SK-N-SH treated with all-trans-retinoic acid at 6 μM for 48 hours (cell line): ENCODE measurements at regions not wholly inside any gene's neighbourhood (a gene's known extent, or its start where the extent isn't known, plus 50 kb on each side); places are given as distances from the start of the nearest gene placed in this dataset.

Experiments used
- ATAC-seq: fragments of 200-7000 bp; cut with Tn5 transposase; 3 replicates; pipeline ENCODE4 v1.9.1; 2020; ENCODE audit warnings: mild to moderate bottlenecking, moderate library complexity
- ARNTL ChIP-seq: fragments of 450-650 bp; formaldehyde crosslinking; IDR thresholded peaks from 2 replicates; pipeline ENCODE4 v1.5.0; 2020; ENCODE audit warnings: low read depth, mild to moderate bottlenecking, moderate library complexity, borderline replicate concordance
- BACH2 ChIP-seq: fragments of 250-450 bp; sonication (Bioruptor Pico); IDR thresholded peaks from 2 replicates; pipeline ENCODE4 v1.9.0; 2021; ENCODE audit warnings: mild to moderate bottlenecking, borderline replicate concordance
- CREB5 ChIP-seq: fragments of 250-450 bp; sonication (Bioruptor Pico); IDR thresholded peaks from 2 replicates; pipeline ENCODE4 v1.5.1; 2020; ENCODE audit warnings: low read depth, mild to moderate bottlenecking, moderate library complexity
- CSDC2 ChIP-seq: fragments of 250-450 bp; sonication (Bioruptor Pico); IDR thresholded peaks from 2 replicates; pipeline ENCODE4 v1.5.0; 2020; ENCODE audit warnings: mild to moderate bottlenecking, moderate library complexity
- CSRNP3 ChIP-seq: fragments of 250-450 bp; sonication (Bioruptor Pico); IDR thresholded peaks from 2 replicates; pipeline ENCODE4 v1.5.1; 2021; ENCODE audit warnings: mild to moderate bottlenecking, moderate library complexity
- ESRRG ChIP-seq: fragments of 250-450 bp; sonication (Bioruptor Pico); IDR thresholded peaks from 2 replicates; pipeline ENCODE4 v1.6.1; 2021; ENCODE audit warnings: mild to moderate bottlenecking
- GLIS3 ChIP-seq: fragments of 250-450 bp; sonication (Bioruptor Pico); IDR thresholded peaks from 2 replicates; pipeline ENCODE4 v1.5.0; 2020; ENCODE audit warnings: mild to moderate bottlenecking, moderate library complexity
- ISL1 ChIP-seq: fragments of 250-450 bp; sonication (Bioruptor Pico); IDR thresholded peaks from 2 replicates; pipeline ENCODE4 v2.1.2; 2022; ENCODE audit warnings: mild to moderate bottlenecking, moderate library complexity
- OSR1 ChIP-seq: fragments of 250-450 bp; sonication (Bioruptor Pico); IDR thresholded peaks from 2 replicates; pipeline ENCODE4 v1.8.0; 2022; ENCODE audit warnings: moderate library complexity, mild to moderate bottlenecking, inconsistent platforms
- PATZ1 ChIP-seq: fragments of 250-450 bp; sonication (Bioruptor Pico); IDR thresholded peaks from 2 replicates; pipeline ENCODE4 v1.8.0; 2020; ENCODE audit warnings: mild to moderate bottlenecking, moderate library complexity, borderline replicate concordance
- POU6F1 ChIP-seq: fragments of 250-450 bp; sonication (Bioruptor Pico); IDR thresholded peaks from 2 replicates; pipeline ENCODE4 v1.8.0; 2021; ENCODE audit warnings: low read depth, mild to moderate bottlenecking, moderate library complexity, borderline replicate concordance
- RARB ChIP-seq: fragments of 250-450 bp; sonication (Bioruptor Pico); IDR thresholded peaks from 2 replicates; pipeline ENCODE4 v1.8.0; 2021; ENCODE audit warnings: mild to moderate bottlenecking, moderate library complexity
- SNAI2 ChIP-seq: fragments of 250-450 bp; sonication (Bioruptor Pico); IDR thresholded peaks from 2 replicates; pipeline ENCODE4 v1.5.0; 2020; ENCODE audit warnings: mild to moderate bottlenecking, moderate library complexity
- TCF4 ChIP-seq: fragments of 250-450 bp; sonication (Bioruptor Pico); IDR thresholded peaks from 2 replicates; pipeline ENCODE4 v1.8.0; 2021; ENCODE audit warnings: mild to moderate bottlenecking, moderate library complexity, borderline replicate concordance
- TOX ChIP-seq: fragments of 250-450 bp; sonication (Bioruptor Pico); IDR thresholded peaks from 2 replicates; pipeline ENCODE4 v1.8.0; 2021; ENCODE audit warnings: mild to moderate bottlenecking, moderate library complexity, borderline replicate concordance
- TSHZ2 ChIP-seq: fragments of 250-450 bp; sonication (Bioruptor Pico); IDR thresholded peaks from 2 replicates; pipeline ENCODE4 v1.5.0; 2020; ENCODE audit warnings: mild to moderate bottlenecking, moderate library complexity
- ZC3H10 ChIP-seq: fragments of 250-450 bp; sonication (Bioruptor Pico); IDR thresholded peaks from 2 replicates; pipeline ENCODE4 v1.5.1; 2021; ENCODE audit warnings: mild to moderate bottlenecking, moderate library complexity
- ZFP3 ChIP-seq: fragments of 250-450 bp; sonication (Bioruptor Pico); IDR thresholded peaks from 2 replicates; pipeline ENCODE4 v1.5.0; 2020; ENCODE audit warnings: mild to moderate bottlenecking, moderate library complexity
- ZFP30 ChIP-seq: fragments of 450-650 bp; formaldehyde crosslinking; IDR thresholded peaks from 2 replicates; pipeline ENCODE4 v1.5.0; 2022; ENCODE audit warnings: mild to moderate bottlenecking, moderate library complexity
- ZNF565 ChIP-seq: fragments of 450-650 bp; formaldehyde crosslinking; conservative IDR thresholded peaks from 2 replicates; pipeline ENCODE4 v1.5.0; 2020; ENCODE audit warnings: low read depth, mild to moderate bottlenecking, moderate library complexity
- ZNF70 ChIP-seq: fragments of 450-650 bp; formaldehyde crosslinking; IDR thresholded peaks from 2 replicates; pipeline ENCODE4 v1.5.0; 2020; ENCODE audit warnings: mild to moderate bottlenecking, moderate library complexity
- ZNF8 ChIP-seq: fragments of 450-650 bp; formaldehyde crosslinking; IDR thresholded peaks from 2 replicates; pipeline ENCODE4 v1.5.0; 2020; ENCODE audit warnings: mild to moderate bottlenecking, moderate library complexity

GRCh38 chr3:35502699-35503098, 136.6 kb upstream of the ARPP21 start:
- no peak for TF ChIP-seq TOX (CRISPR knock-in tag)
- no peak for TF ChIP-seq ZFP30 (CRISPR knock-in tag)
- no peak for TF ChIP-seq ZNF70 (CRISPR knock-in tag)
- no peak for TF ChIP-seq ZC3H10 (CRISPR knock-in tag)
- TF ChIP-seq SNAI2: no peak
- no peak for TF ChIP-seq ESRRG (CRISPR knock-in tag)
- TF ChIP-seq ZNF8: no peak
- no peak for TF ChIP-seq TCF4 (CRISPR knock-in tag)
- no peak for TF ChIP-seq CSDC2 (CRISPR knock-in tag)
- no peak for TF ChIP-seq ARNTL
- TF ChIP-seq POU6F1: no peak
- TF ChIP-seq ZNF565 (CRISPR knock-in tag): no peak
- TF ChIP-seq GLIS3 (CRISPR knock-in tag): no peak
- no peak for TF ChIP-seq CREB5 (CRISPR knock-in tag)
- no peak for TF ChIP-seq TSHZ2 (CRISPR knock-in tag)
- no peak for TF ChIP-seq RARB
- no peak for TF ChIP-seq ISL1 (CRISPR knock-in tag)
- TF ChIP-seq BACH2: no peak
- no peak for TF ChIP-seq CSRNP3 (CRISPR knock-in tag)
- no peak for TF ChIP-seq OSR1 (CRISPR knock-in tag)
- no peak for ATAC-seq

GRCh38 chr3:35505181-35505580, 134.1 kb upstream of the ARPP21 start:
- TF ChIP-seq GLIS3 (CRISPR knock-in tag): no peak
- TF ChIP-seq RARB: no peak
- no peak for TF ChIP-seq BACH2
- no peak for TF ChIP-seq ZNF70 (CRISPR knock-in tag)
- no peak for TF ChIP-seq PATZ1
- no peak for TF ChIP-seq ZC3H10 (CRISPR knock-in tag)
- no peak for TF ChIP-seq CSDC2 (CRISPR knock-in tag)
- no peak for TF ChIP-seq ARNTL
- TF ChIP-seq CREB5 (CRISPR knock-in tag): no peak
- no peak for TF ChIP-seq ZNF565 (CRISPR knock-in tag)
- TF ChIP-seq ZFP3 (CRISPR knock-in tag): no peak
- TF ChIP-seq CSRNP3 (CRISPR knock-in tag): no peak
- TF ChIP-seq TOX (CRISPR knock-in tag): no peak
- TF ChIP-seq TSHZ2 (CRISPR knock-in tag): no peak
- no peak for TF ChIP-seq ZFP30 (CRISPR knock-in tag)
- ATAC-seq: no peak
